IPS-NIHi11 (cell line): ENCODE measurements at regions not wholly inside any gene's neighbourhood (a gene's known extent, or its start where the extent isn't known, plus 50 kb on each side); places are given as distances from the start of the nearest gene placed in this dataset.
A peak's percentile ranks its signal among the peaks of the same experiment; 100 is the strongest.
"Not testable (repeated sequence)": the region's sequence is repeated elsewhere in the genome, so short reads cannot be mapped to it uniquely, and the experiment has no call there.

Source experiments
- DNase-seq: peaks from one replicate; pipeline ENCODE4 v3.0.0; 2012; ENCODE audit warnings: mixed read lengths, low spot score

GRCh38 chr9:30815585-30815984 is 1568.9 kb upstream of the ACO1 start:
- DNase-seq: no peak

DNA sequence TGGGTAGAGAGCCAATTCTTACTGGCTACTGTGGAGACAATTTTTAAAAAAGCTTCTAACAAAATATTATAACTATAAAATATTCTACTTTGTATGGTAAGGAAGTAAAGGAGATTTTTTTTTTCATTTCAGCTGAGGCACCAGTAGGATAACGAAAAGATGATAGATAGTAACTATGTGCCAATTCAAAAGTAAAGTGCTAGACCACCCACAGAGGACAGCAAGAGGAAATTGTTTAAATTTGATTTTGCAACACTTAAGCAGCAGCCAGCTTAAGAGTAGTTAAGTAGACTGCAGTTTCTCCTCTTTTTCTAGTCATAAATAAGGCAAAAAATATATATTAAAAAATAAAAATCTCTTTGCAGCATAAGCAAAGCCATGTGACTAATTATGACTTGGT is 1539.3 kb upstream of the ACO1 start:
- no peak for DNase-seq

DNA sequence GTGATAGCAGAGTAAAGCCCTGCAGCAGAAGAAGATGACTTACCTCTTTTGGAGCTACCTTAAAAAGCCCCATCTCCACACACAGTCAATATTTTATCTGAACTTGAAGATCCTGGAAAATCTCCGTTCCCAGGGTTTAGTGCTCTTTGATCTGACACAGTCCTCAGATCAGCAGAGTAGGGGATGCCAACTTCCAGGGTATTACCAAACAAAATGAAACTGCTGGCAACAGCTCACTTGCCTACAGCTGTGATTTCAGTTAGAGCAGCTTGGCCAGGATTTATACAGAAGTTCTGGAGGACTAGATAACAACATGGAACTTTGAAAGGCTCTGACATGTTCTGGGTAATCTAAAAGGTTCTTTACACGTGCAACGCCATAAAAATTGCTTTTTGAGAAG is 1537.8 kb upstream of the ACO1 start:
- no peak for DNase-seq

GRCh38 chr9:30851600-30851999 is 1532.8 kb upstream of the ACO1 start:
- peak; percentile 9 for DNase-seq

DNA sequence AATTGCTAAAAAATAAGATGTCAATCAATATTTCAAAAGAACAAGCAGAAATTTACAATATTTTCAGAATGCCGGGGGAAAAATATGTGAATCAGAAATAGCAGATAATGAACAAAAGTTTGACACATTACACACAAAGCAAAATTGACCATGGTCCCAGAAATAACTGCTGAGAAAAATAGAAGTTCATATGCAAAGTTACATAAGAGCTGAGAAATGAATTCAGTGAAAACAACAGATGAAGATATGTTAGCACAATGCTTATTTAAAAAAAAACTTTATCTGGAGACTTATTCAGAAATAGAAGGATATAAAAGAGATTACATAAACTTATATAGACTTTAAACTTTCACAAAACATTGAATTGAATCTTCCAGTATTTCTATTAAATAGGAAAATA is 1483.7 kb upstream of the ACO1 start:
- DNase-seq: no peak

DNA sequence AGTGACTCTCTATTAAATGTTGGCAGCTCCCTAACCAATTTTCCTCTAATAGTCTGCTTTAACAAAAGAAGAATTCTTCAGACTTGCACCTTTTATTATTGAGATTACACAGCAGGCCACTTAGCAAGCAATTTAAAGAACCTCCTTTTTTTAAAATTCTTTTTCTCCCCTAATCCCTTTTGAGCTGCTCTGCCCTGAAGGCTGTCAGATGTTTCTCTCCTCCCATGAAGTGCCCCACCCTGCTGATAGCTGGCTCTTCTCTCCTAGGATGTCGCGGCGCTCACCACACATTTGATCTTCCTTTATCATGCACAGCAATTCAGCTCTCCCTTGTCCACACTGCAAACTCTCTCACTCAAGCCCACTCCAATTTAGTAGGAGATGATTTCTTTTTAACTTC is 1471.1 kb upstream of the ACO1 start:
- peak; percentile 26 for DNase-seq

DNA sequence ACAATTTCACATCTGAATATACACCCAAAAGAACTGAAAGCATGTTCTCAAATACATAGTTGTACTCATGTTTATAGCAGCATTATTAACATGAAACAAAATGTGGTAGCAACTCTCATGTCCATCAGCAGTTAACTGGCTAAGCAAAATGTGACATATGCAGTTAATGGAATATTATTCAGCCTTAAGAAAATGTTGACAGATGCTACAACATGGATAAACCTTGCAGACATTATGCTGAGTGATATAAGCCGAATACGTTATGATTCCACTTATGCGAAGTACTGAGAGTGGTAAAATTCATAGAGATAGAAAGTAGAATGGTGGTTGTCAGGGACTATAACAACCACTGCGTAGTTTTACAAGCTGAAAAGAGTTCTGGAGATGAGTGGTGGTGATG is 1469.0 kb upstream of the ACO1 start:
- no peak for DNase-seq

DNA sequence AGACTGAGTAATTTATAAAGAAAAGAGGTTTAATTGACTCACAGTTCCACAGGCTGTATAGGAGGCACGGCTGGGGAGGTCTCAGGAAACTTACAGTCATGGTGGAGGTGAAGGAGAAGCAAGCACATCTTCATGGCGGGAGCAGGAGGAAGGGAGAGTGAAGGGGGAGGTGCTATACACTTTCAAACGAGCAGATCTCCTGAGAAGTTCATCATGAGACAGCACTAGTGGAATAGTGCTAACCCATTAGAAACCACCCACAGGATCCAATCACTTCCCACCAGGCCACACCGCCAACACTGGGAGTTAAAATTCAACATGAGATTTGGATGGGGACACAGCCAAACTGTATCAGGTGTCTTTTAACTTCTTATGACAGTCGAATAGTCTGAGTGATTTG is 1459.3 kb upstream of the ACO1 start:
- DNase-seq: no peak

DNA sequence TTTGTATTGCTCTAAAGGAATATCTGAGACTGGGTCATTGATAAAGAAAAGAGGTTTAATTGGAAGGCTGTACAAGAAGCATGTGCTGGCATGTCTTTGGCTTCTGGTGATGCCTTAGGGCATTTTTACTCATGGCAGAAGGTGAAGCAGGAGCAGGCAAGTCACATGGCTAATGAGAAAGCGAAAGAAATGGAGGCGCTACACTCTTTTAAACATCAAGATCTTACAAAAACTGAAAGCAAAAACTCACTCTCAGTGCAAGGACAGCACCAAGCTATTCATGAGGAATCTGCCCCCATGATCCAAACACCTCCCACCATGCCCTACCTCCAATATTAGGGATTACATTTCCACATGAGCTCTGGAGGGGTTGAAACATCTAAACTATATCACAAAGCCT is 1458.8 kb upstream of the ACO1 start:
- no peak for DNase-seq

- DNase-seq: no peak
These were observed 1456.4 kb upstream of the ACO1 start for GRCh38 chr9:30928045-30928444.

DNA sequence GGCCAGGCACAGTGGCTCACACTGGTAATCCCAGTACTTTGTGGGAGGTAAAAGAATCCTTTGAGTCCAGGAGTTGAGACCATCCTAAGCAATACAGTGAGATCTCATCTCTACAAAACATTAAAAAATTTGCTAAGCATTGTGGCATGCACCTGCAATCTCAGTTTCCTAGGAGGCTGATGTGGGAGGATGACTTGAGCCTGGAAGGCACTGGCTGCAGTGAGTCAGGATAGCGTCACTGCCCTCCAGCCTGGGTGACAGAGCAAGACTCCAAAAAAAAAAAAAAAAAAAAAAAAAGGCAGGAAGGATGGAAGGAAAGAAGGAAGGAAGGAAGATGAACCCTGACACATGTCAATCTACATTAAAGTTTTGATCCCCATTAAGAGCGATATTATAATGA is 1452.2 kb upstream of the ACO1 start:
- DNase-seq: no peak

- no peak for DNase-seq
These were observed 1448.7 kb upstream of the ACO1 start for GRCh38 chr9:30935730-30936129.

DNA sequence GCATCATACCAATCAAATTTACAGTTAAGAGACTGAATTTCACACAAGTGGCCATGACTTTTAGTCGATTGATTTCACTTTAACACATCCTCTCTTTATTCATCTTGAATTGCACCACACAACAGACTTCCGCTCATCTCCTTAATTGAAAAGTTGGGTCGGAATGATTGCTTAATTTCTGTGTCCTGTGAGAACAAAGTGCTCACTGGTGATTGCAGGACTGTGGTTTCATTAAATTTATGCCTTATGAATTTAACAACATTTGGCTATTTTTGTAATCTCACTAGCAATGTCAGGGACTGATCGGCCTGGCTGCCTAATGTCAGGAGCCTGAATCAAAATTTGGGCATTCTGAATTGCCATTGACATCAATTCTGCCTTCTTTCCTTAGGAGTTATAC is 1447.3 kb upstream of the ACO1 start:
- DNase-seq: no peak

GRCh38 chr9:30942852-30943251 is 1441.6 kb upstream of the ACO1 start:
- DNase-seq: not testable (repeated sequence)

DNA sequence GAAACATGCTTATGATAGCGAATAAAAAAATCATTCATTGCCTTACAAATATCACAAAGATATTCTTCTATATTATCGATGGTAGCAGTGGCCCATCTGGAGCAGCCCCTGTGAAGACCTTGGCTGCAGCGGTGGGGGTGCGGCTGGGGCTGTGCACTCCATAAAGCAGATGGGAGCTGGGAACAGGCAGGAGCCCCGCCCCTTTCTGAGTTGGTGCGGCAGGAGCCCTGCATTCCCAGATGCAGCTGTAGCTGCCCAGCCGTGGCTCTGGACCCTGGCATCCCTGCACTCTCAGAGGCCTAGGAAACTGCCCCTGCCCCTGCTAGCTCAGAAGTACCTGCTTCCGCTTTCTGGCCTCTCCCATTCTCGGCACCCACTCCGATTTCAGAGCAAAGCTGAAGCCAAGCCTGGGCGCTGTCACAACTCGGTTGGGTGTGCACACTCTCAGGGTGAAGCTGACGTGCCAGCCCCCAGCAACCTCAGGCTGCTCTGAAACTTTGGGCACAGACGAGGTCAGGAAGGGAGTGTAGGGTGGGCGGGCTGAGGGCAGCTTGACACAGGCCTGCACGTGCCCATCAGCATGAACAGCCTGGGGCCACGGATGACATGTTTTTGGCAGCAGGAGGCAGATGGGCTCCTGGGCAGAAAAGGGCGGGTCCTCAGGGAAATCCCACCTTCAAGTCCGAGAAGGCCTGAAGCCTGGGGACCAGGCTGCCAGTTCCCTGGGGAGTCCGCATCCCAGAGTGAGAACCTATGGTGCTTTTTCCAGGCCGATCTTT is 1440.8 kb upstream of the ACO1 start:
- no peak for DNase-seq

DNA sequence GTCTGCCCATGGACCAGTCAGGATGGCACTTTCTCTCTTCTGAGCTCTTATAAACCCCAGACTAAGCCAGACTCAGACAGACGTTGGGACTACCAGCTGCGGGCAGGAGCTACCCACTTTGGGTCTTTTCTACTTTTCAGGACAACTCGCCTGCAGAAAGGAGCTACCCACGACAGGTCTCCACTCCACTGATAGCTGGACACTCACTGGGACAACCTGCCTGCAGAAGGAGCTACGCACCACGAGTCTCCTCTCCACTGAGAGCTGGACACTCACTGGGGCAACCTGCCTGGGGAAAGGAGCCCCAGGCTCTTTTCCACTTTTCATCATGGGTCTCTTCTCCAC is 1440.2 kb upstream of the ACO1 start:
- DNase-seq: no peak

GRCh38 chr9:30944741-30945280 is 1439.6 kb upstream of the ACO1 start:
- no peak for DNase-seq

GRCh38 chr9:30964332-30964731 is 1420.1 kb upstream of the ACO1 start:
- DNase-seq: no peak

DNA sequence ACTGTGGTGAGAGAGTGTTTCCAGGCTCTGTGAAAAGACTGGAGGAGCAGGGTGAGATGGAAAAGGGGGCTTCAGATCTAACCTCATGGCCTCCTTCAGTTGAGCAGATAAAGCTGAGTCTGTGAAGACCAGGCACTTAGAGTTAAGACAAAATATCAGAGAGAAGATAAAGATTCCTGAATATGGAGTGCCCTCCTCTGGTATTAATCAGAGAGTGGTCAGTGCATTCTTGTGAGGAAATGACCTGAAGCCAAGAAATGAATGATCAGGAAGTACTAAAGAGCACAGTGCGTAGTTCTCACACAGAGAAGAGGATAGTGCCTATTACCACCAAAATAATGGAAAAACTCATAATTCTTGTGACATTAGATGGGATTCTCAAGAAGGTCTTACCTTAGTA is 1417.0 kb upstream of the ACO1 start:
- peak; percentile 10 for DNase-seq

DNA sequence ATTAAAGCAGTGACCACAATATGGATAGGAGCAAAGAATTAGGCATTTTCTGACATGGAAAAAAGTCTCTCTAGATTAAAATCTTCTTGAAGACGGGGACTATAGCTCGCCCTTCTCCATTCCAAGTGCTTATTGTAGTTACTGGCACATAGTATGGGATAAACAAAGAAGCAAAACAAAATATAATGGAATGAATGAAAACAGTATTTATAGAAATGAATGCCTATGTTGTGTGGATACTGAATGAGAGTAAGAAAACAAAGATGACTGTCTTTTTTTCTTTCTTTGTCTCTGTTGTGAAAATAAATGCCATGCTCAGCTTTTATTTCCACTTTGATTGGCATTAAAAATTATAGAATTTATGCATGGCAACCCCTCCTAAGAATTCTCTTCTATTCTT is 1414.3 kb upstream of the ACO1 start:
- DNase-seq: no peak

- DNase-seq: no peak
These were observed 1413.6 kb upstream of the ACO1 start for GRCh38 chr9:30970812-30971211.

DNA sequence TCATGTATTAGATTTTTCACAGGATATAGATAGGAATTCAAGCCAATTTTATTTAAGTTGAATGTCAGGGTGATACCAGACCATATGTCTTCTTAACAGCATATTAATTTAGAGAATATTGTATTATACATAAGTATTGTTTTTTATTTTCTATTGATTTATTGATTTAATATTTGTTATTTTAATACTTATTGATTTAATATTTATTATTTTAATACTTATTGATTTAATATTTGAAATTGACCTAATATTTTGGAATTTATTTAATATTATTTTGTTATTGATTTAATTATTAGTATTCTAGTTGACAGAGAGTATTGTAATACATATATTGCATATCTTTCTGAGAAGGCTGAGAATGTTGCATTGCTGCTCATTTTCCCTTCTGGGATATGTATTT is 1411.8 kb upstream of the ACO1 start:
- DNase-seq: no peak

GRCh38 chr9:30977965-30978364 is 1406.5 kb upstream of the ACO1 start:
- DNase-seq: no peak

DNA sequence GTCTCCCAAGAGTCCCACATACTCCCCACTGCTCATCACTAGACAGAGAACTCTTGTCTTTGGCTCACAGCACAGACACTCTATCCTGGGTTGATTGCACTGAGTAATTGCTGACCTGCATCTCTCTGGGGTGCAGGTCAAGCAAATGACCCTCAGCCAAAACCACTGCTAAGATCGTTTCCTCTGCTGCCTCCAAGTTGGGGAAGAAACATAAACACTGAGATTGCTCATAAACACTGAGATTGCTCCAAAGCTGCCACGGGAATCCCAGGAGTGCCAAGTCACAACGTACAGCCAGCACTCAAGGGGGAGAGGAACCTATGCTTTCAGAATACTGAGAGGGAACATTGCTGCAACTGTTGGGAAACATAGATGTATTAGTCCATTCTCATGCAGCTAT is 1402.1 kb upstream of the ACO1 start:
- DNase-seq: no peak
